CD4-positive, alpha-beta memory T cell (primary cell): ENCODE measurements at regions not wholly inside any gene's neighbourhood (a gene's known extent, or its start where the extent isn't known, plus 50 kb on each side); places are given as distances from the start of the nearest gene placed in this dataset.

Experiments used
- CTCF ChIA-PET: fragments of 350-600 bp; sonication (Branson Sonifier 250); formaldehyde crosslinking; loops from one replicate; lab custom pipeline; 2021; ENCODE audit warnings: inconsistent platforms; ENCODE audit not compliant: partially characterized antibody; lab: Charles Lee
- POLR2A ChIA-PET: fragments of 350-600 bp; sonication (Branson Sonifier 250); formaldehyde crosslinking; loops from one replicate; lab custom pipeline; 2021; ENCODE audit not compliant: partially characterized antibody; lab: Charles Lee
- DNase-seq, 5 donors: peaks; one replicate each; pipeline versions ENCODE4 v3.0.0 to v3.0.0-alpha.2; 2020 to 2022; ENCODE audit warnings: mixed read lengths in 1 of 5
- H3K27ac ChIP-seq: one replicate; pipeline ENCODE4 v1.7.0; 2013; ENCODE audit warnings: low read depth, low read length
- H3K27me3 ChIP-seq: 2 replicates; pipeline ENCODE4 v1.7.0; 2013; ENCODE audit warnings: mild to moderate bottlenecking, low read length, moderate library complexity; ENCODE audit not compliant: insufficient read depth
- H3K36me3 ChIP-seq: 2 replicates; pipeline ENCODE4 v1.7.0; 2013; ENCODE audit warnings: mild to moderate bottlenecking, low read length, moderate library complexity; ENCODE audit not compliant: insufficient read depth
- H3K4me1 ChIP-seq: 2 replicates; pipeline ENCODE4 v1.7.0; 2013; ENCODE audit warnings: mild to moderate bottlenecking, low read length, moderate library complexity; ENCODE audit not compliant: insufficient read depth
- H3K4me3 ChIP-seq, 2 donors: one replicate each; pipeline ENCODE4 v1.7.0; 2013; ENCODE audit warnings: low read length in 2 of 2, mild to moderate bottlenecking in 1 of 2
- H3K9me3 ChIP-seq, 2 donors: one replicate each; pipeline ENCODE4 v1.7.0; 2013; ENCODE audit warnings: low read length in 2 of 2, control low read depth in 1 of 2; ENCODE audit not compliant: control insufficient read depth in 1 of 2
- H3K27ac Mint-ChIP-seq, 7 donors: one replicate each; pipeline ENCODE4 v1.8.0; 2020 to 2021; ENCODE audit warnings: mixed read lengths in 7 of 7, mild to moderate bottlenecking in 6 of 7, inconsistent platforms in 3 of 7, moderate library complexity in 3 of 7
- H3K27me3 Mint-ChIP-seq, 2 donors: one replicate each; pipeline ENCODE4 v1.8.0; 2020 to 2021; ENCODE audit warnings: mixed read lengths in 2 of 2
- H3K36me3 Mint-ChIP-seq, 2 donors: one replicate each; pipeline ENCODE4 v1.8.0; 2020 to 2021; ENCODE audit warnings: mixed read lengths in 2 of 2, inconsistent platforms in 1 of 2, mild to moderate bottlenecking in 1 of 2
- H3K4me1 Mint-ChIP-seq, 4 donors: one replicate each; pipeline ENCODE4 v1.8.0; 2020 to 2021; ENCODE audit warnings: mixed read lengths in 4 of 4, mild to moderate bottlenecking in 1 of 4
- H3K4me3 Mint-ChIP-seq, 8 donors: one replicate each; pipeline ENCODE4 v1.8.0; 2020 to 2021; ENCODE audit warnings: mixed read lengths in 8 of 8, mild to moderate bottlenecking in 7 of 8, moderate library complexity in 6 of 8, inconsistent platforms in 3 of 8
- H3K9me3 Mint-ChIP-seq, 8 donors: one replicate each; pipeline ENCODE4 v1.8.0; 2020 to 2021; ENCODE audit warnings: mixed read lengths in 8 of 8, mild to moderate bottlenecking in 5 of 8, inconsistent platforms in 3 of 8, moderate library complexity in 1 of 8
- intact Hi-C: fragments of 100-400 bp; cut with micrococcal nuclease; formaldehyde crosslinking; loops from one replicate; pipeline ENCODE4 v1.15.1; 2023

GRCh38 chr20:41696428-41696827 lies 78.3 kb upstream of the CHD6 start:
- Histone ChIP-seq H3K36me3 (no peaks in the 10 kb centered on the region), H3K4me3 (no peak overlapping the region), H3K27ac (no peak overlapping the region), H3K27me3 (no peaks in the 10 kb centered on the region), H3K9me3 (no peaks in the 10 kb centered on the region), H3K4me1 (peaks cover 12% of the 10 kb centered on the region)
- CTCF ChIA-PET: interaction anchor here (1.0 kb wide), 1 partner anchor 22 kb away, joined by 3 read pairs; no protein-coding TSS in a partner anchor
- peaks cover 0 to 5% of the 10 kb centered on the region in 2 donors for H3K36me3 Mint-ChIP-seq
- H3K4me3 Mint-ChIP-seq: no peak overlapping the region
- H3K27me3 Mint-ChIP-seq: peaks cover 4% of the 10 kb centered on the region in 2 donors
- POLR2A ChIA-PET: interaction anchor here (0.8 kb wide), 1 partner anchor 78 kb away, joined by 3 read pairs; the partner anchor contains the start of gene CHD6
- H3K9me3 Mint-ChIP-seq: no peaks in the 10 kb centered on the region
- no peak overlapping the region for H3K27ac Mint-ChIP-seq
- H3K4me1 Mint-ChIP-seq: peaks cover 7 to 23% (median 16%) of the 10 kb centered on the region in 4 donors
- DNase-seq: no peak
- intact Hi-C loops: no loop called here

GRCh38 chr20:41694796-41695195 lies 76.6 kb upstream of the CHD6 start:
- Mint-ChIP-seq H3K27ac (peak overlapping the region in 2 of 7 donors; percentile 67 to 88), H3K36me3 (peaks cover 0 to 5% of the 10 kb centered on the region in 2 donors), H3K27me3 (peaks cover 4% of the 10 kb centered on the region in 2 donors), H3K4me3 (peak overlapping the region in 5 of 8 donors; percentile 34 to 77 (median 67)), H3K9me3 (no peaks in the 10 kb centered on the region), H3K4me1 (peaks cover 7 to 23% (median 16%) of the 10 kb centered on the region in 4 donors)
- ChIA-PET POLR2A (interaction anchor here (4.5 kb wide), 1 partner anchor 77 kb away, joined by 78 read pairs; the partner anchor contains the start of gene CHD6), CTCF (no interaction called here)
- H3K4me3 ChIP-seq: no peak overlapping the region
- no peaks in the 10 kb centered on the region for H3K36me3 ChIP-seq
- H3K9me3 ChIP-seq: no peaks in the 10 kb centered on the region
- DNase-seq: no peak
- intact Hi-C loops: no loop called here
- H3K27ac ChIP-seq: no peak overlapping the region
- H3K27me3 ChIP-seq: no peaks in the 10 kb centered on the region
- peaks cover 12% of the 10 kb centered on the region for H3K4me1 ChIP-seq

GRCh38 chr20:41693136-41693979 lies 75.2 kb upstream of the CHD6 start:
- H3K27me3 ChIP-seq: no peaks in the 10 kb centered on the region
- CTCF ChIA-PET: interaction anchor here (0.6 to 1.6 kb wide), 6 partner anchors 10 to 1818 kb away, joined by 3 to 6 read pairs (median 4); partner anchors contain the start of gene CHD6
- H3K36me3 ChIP-seq: no peaks in the 10 kb centered on the region
- H3K9me3 ChIP-seq: no peaks in the 10 kb centered on the region
- peak; percentile 83 to 87 (median 85) for DNase-seq
- POLR2A ChIA-PET: interaction anchor here (1.1 to 4.5 kb wide), 7 partner anchors 10 to 1764 kb away, joined by 3 to 78 read pairs (median 5); partner anchors contain the start of genes CHD6 and SRSF6
- intact Hi-C loops: loop anchor here (1.0 to 2.0 kb wide), 3 partner anchors 75 to 376 kb away; partner anchors contain the start of genes CHD6 and ZHX3
- H3K4me1 ChIP-seq: peaks cover 12% of the 10 kb centered on the region
- Mint-ChIP-seq H3K4me1 (peaks cover 7 to 23% (median 16%) of the 10 kb centered on the region in 4 donors), H3K27me3 (peaks cover 4% of the 10 kb centered on the region in 2 donors), H3K4me3 (peak overlapping the region; percentile 86 to 97 (median 94)), H3K9me3 (no peaks in the 10 kb centered on the region), H3K27ac (peak overlapping the region; percentile 82 to 98 (median 95)), H3K36me3 (peaks cover 0 to 5% of the 10 kb centered on the region in 2 donors)
- H3K4me3 ChIP-seq: peak overlapping the region; percentile 75 to 76
- H3K27ac ChIP-seq: peak overlapping the region; percentile 85

GRCh38 chr20:41692479-41693135 lies 74.4 kb upstream of the CHD6 start:
- intact Hi-C loops: loop anchor here (1.0 to 2.0 kb wide), 3 partner anchors 74 to 375 kb away; partner anchors contain the start of genes CHD6 and ZHX3

GRCh38 chr20:41691443-41691842 lies 73.3 kb upstream of the CHD6 start:
- peaks cover 7 to 20% (median 12%) of the 10 kb centered on the region in 4 donors for H3K4me1 Mint-ChIP-seq
- Histone ChIP-seq H3K4me3 (no peak overlapping the region), H3K27me3 (no peaks in the 10 kb centered on the region), H3K36me3 (no peaks in the 10 kb centered on the region), H3K9me3 (no peaks in the 10 kb centered on the region), H3K4me1 (peaks cover 12% of the 10 kb centered on the region), H3K27ac (no peak overlapping the region)
- peak overlapping the region in 3 of 8 donors; percentile 7 to 45 (median 24) for H3K4me3 Mint-ChIP-seq
- no peak for DNase-seq
- H3K36me3 Mint-ChIP-seq: peaks cover 0 to 5% of the 10 kb centered on the region in 2 donors
- ChIA-PET POLR2A (interaction anchor here (4.5 kb wide), 1 partner anchor 73 kb away, joined by 78 read pairs; the partner anchor contains the start of gene CHD6), CTCF (interaction anchor here (1.4 kb wide), 1 partner anchor 69 kb away, joined by 3 read pairs; no protein-coding TSS in a partner anchor)
- H3K9me3 Mint-ChIP-seq: no peaks in the 10 kb centered on the region
- H3K27me3 Mint-ChIP-seq: peaks cover 9 to 10% of the 10 kb centered on the region in 2 donors
- intact Hi-C loops: no loop called here
- peak overlapping the region in 2 of 7 donors; percentile 16 to 47 for H3K27ac Mint-ChIP-seq

More at GRCh38 chr20:41692479-41693135, 74.4 kb upstream of the CHD6 start:
- Mint-ChIP-seq H3K9me3 (no peaks in the 10 kb centered on the region), H3K4me3 (peak overlapping the region; percentile 86 to 97 (median 94)), H3K27ac (peak overlapping the region; percentile 82 to 98 (median 95)), H3K36me3 (peaks cover 0 to 5% of the 10 kb centered on the region in 2 donors), H3K4me1 (peaks cover 7 to 21% (median 14%) of the 10 kb centered on the region in 4 donors), H3K27me3 (peaks cover under 1 to 1% of the 10 kb centered on the region in 2 donors)
- peaks cover 12% of the 10 kb centered on the region for H3K4me1 ChIP-seq
- H3K27me3 ChIP-seq: no peaks in the 10 kb centered on the region
- peak overlapping the region; percentile 75 to 76 for H3K4me3 ChIP-seq
- ChIA-PET CTCF (interaction anchor here (0.6 to 1.6 kb wide), 3 partner anchors 11 to 354 kb away, joined by 3 to 6 read pairs (median 5); partner anchors contain the start of gene CHD6), POLR2A (interaction anchor here (1.1 to 4.5 kb wide), 7 partner anchors 11 to 1765 kb away, joined by 3 to 78 read pairs (median 5); partner anchors contain the start of genes CHD6 and SRSF6)
- peak overlapping the region; percentile 85 for H3K27ac ChIP-seq
- peak; percentile 77 to 82 (median 80) for DNase-seq
- H3K9me3 ChIP-seq: no peaks in the 10 kb centered on the region
- no peaks in the 10 kb centered on the region for H3K36me3 ChIP-seq

GRCh38 chr20:41690702-41691101 lies 72.5 kb upstream of the CHD6 start:
- ChIA-PET POLR2A (no interaction called here), CTCF (interaction anchor here (1.4 kb wide), 1 partner anchor 68 kb away, joined by 3 read pairs; no protein-coding TSS in a partner anchor)
- H3K36me3 Mint-ChIP-seq: peaks cover 0 to 5% of the 10 kb centered on the region in 2 donors
- no peak overlapping the region for H3K4me3 Mint-ChIP-seq
- H3K27me3 Mint-ChIP-seq: peaks cover 10 to 14% of the 10 kb centered on the region in 2 donors
- H3K4me3 ChIP-seq: no peak overlapping the region
- intact Hi-C loops: no loop called here
- H3K27me3 ChIP-seq: no peaks in the 10 kb centered on the region
- no peaks in the 10 kb centered on the region for H3K36me3 ChIP-seq
- H3K9me3 ChIP-seq: no peaks in the 10 kb centered on the region
- H3K27ac ChIP-seq: no peak overlapping the region
- H3K4me1 Mint-ChIP-seq: peaks cover 7 to 20% (median 12%) of the 10 kb centered on the region in 4 donors
- H3K4me1 ChIP-seq: peaks cover 12% of the 10 kb centered on the region
- no peak for DNase-seq
- no peaks in the 10 kb centered on the region for H3K9me3 Mint-ChIP-seq
- H3K27ac Mint-ChIP-seq: peak overlapping the region in 1 of 7 donors; percentile 47
